ENCODE measurements at regions not wholly inside any gene's neighbourhood (a gene's known extent, or its start where the extent isn't known, plus 50 kb on each side); places are given as distances from the start of the nearest gene placed in this dataset.

DNA sequence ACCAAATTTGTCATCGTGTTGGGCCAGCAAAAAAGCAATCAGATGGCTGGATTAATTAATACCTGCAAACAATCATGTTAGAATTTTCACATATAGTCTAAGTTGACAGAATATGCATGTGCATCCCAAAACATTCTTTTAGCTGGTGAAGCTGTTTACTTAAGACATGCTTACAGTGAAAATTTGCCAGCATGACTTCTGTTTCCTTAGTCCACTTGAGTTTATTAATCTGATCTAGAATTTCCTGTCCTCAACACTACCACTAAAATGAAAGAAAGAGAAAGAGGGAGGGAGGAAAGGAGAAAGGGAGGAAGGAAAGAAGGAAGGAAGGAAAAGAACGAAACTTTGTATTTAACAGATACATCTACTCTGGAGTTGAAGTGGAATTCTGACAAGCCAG is 2109.9 kb upstream of the PIK3C3 start:
- TF ChIP-seq POU5F1 (IDR thresholded peaks at IDR 0.05; ENCODE audit: low read depth, low read length) (no peak), EGR1 (IDR thresholded peaks at IDR 0.05; ENCODE audit: borderline replicate concordance, low read depth, low read length) (no peak), CEBPB (IDR thresholded peaks at IDR 0.05; ENCODE audit: low read depth, low read length) (no peak), POLR2A (IDR thresholded peaks at IDR 0.05; ENCODE audit: control extremely low read depth in 1 of 2, low read depth in 2 of 2, low read length in 2 of 2) (no peak)
- TF ChIP-seq, protein P1, sequence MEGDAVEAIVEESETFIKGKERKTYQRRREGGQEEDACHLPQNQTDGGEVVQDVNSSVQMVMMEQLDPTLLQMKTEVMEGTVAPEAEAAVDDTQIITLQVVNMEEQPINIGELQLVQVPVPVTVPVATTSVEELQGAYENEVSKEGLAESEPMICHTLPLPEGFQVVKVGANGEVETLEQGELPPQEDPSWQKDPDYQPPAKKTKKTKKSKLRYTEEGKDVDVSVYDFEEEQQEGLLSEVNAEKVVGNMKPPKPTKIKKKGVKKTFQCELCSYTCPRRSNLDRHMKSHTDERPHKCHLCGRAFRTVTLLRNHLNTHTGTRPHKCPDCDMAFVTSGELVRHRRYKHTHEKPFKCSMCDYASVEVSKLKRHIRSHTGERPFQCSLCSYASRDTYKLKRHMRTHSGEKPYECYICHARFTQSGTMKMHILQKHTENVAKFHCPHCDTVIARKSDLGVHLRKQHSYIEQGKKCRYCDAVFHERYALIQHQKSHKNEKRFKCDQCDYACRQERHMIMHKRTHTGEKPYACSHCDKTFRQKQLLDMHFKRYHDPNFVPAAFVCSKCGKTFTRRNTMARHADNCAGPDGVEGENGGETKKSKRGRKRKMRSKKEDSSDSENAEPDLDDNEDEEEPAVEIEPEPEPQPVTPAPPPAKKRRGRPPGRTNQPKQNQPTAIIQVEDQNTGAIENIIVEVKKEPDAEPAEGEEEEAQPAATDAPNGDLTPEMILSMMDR (IDR thresholded peaks at IDR 0.05; ENCODE audit: control extremely low read depth in 1 of 3, insufficient read depth in 1 of 3, low read depth in 1 of 3, low read length in 3 of 3), result no peak

All from H1 (cell line).